Esophagus (tissue), 2 donors: ENCODE measurements at regions not wholly inside any gene's neighbourhood (a gene's known extent, or its start where the extent isn't known, plus 50 kb on each side); places are given as distances from the start of the nearest gene placed in this dataset.
"Not testable (repeated sequence)": the region's sequence is repeated elsewhere in the genome, so short reads cannot be mapped to it uniquely, and the experiment has no call there.

Experiments used
- H3K27ac ChIP-seq, 2 donors: one replicate each; pipeline ENCODE4 v1.5.1; 2013; ENCODE audit warnings: low read depth in 2 of 2, mild to moderate bottlenecking in 2 of 2, inconsistent platforms in 1 of 2, low read length in 1 of 2, moderate library complexity in 1 of 2
- H3K27me3 ChIP-seq, 2 donors: one replicate each; pipeline ENCODE4 v1.6.1; 2013; ENCODE audit warnings: low read length in 2 of 2, control low read depth in 1 of 2, mild to moderate bottlenecking in 1 of 2; ENCODE audit not compliant: insufficient read depth in 2 of 2, control insufficient read depth in 1 of 2
- H3K36me3 ChIP-seq, 2 donors: one replicate each; pipeline ENCODE4 v1.6.1; 2013; ENCODE audit warnings: low read length in 1 of 2; ENCODE audit not compliant: control insufficient read depth in 2 of 2, insufficient read depth in 2 of 2
- H3K4me1 ChIP-seq, 2 donors: one replicate each; pipeline ENCODE4 v1.6.1; 2013; ENCODE audit warnings: low read length in 1 of 2; ENCODE audit not compliant: control insufficient read depth in 2 of 2, insufficient read depth in 2 of 2
- H3K4me3 ChIP-seq, 2 donors: one replicate each; pipeline ENCODE4 v1.5.1; 2013; ENCODE audit warnings: low read length in 2 of 2, mild to moderate bottlenecking in 2 of 2, low read depth in 1 of 2, moderate library complexity in 1 of 2
- H3K9me3 ChIP-seq, 2 donors: one replicate each; pipeline ENCODE4 v1.6.1; 2013; ENCODE audit warnings: mild to moderate bottlenecking in 2 of 2, low read depth in 1 of 2, low read length in 1 of 2, moderate library complexity in 1 of 2; ENCODE audit not compliant: control insufficient read depth in 2 of 2, insufficient read depth in 1 of 2
- WGBS, 2 donors: extraction: QIAGEN DNeasy Blood & Tissue Kit; methylation state at CpG; one replicate each; pipeline ENCODE4 v1.1.7; 2013; 5-methylcytosine and 5-hydroxymethylcytosine counted together
- donor health status: healthy with polysubstance abuse.
- donor health status: Bipolar disorder and iron deficiency.

DNA sequence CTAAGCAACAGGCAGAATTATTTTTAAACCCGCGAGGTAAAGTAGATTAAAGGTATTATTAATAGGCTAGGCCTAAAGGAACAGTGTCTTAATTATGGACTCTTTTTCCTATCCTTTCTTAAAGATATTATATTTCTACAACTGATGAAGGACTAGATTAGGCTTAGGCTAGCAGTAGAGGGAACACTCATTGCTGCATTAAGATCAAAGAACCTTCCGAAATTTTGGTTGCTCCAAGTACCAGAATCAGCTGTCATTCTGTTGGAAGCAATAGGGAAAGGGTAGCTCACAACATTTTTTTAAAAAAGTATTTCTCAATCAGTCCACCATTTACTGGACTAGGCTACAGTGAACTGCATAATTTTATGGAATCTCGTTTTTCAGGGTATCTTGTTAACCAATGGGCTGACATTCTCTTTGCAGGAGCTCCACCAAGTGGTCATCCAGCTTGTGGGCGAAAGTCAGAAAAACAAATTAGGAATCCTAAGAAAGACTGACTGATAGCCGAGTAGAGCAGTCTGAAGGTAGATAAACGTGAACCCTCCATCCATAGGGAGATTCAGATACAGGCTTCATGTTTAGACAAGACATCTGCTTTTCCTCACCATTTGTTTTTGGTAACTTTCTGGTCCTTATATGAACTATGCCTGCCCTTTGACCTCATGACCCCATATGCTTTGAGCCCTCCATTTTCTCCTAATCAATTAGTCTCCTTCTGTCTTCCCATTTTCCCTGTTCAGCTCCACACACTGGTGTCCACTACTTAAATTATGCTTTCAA, 103.6 kb upstream of the CHD1 start:
- Histone ChIP-seq H3K4me3 (no peak overlapping the region), H3K36me3 (no peaks in the 10 kb centered on the region), H3K27ac (no peak overlapping the region), H3K27me3 (no peaks in the 10 kb centered on the region), H3K4me1 (no peaks in the 10 kb centered on the region), H3K9me3 (no peaks in the 10 kb centered on the region)
- WGBS, 2 donors = 42 to 46% methylated on average over 7 of the region's 7 CpGs

GRCh38 chr5:99030906-99031440, 102.2 kb upstream of the CHD1 start:
- Histone ChIP-seq H3K9me3 (no peaks in the 10 kb centered on the region), H3K27ac (no peak overlapping the region), H3K4me1 (no peaks in the 10 kb centered on the region), H3K36me3 (no peaks in the 10 kb centered on the region), H3K4me3 (no peak overlapping the region), H3K27me3 (no peaks in the 10 kb centered on the region)

GRCh38 chr5:99029172-99029571, 100.4 kb upstream of the CHD1 start:
- H3K36me3 ChIP-seq = no peaks in the 10 kb centered on the region
- no peak overlapping the region for H3K27ac ChIP-seq
- no peaks in the 10 kb centered on the region for H3K4me1 ChIP-seq
- 96 to 98% methylated on average over 1 of the region's 1 CpG for WGBS, 2 donors
- H3K4me3 ChIP-seq = no peak overlapping the region
- no peaks in the 10 kb centered on the region for H3K9me3 ChIP-seq
- no peaks in the 10 kb centered on the region for H3K27me3 ChIP-seq

GRCh38 chr5:99028170-99028569, 99.4 kb upstream of the CHD1 start:
- WGBS, 2 donors = 91 to 94% methylated on average over 6 of the region's 6 CpGs
- not testable (repeated sequence) for H3K9me3 ChIP-seq

DNA sequence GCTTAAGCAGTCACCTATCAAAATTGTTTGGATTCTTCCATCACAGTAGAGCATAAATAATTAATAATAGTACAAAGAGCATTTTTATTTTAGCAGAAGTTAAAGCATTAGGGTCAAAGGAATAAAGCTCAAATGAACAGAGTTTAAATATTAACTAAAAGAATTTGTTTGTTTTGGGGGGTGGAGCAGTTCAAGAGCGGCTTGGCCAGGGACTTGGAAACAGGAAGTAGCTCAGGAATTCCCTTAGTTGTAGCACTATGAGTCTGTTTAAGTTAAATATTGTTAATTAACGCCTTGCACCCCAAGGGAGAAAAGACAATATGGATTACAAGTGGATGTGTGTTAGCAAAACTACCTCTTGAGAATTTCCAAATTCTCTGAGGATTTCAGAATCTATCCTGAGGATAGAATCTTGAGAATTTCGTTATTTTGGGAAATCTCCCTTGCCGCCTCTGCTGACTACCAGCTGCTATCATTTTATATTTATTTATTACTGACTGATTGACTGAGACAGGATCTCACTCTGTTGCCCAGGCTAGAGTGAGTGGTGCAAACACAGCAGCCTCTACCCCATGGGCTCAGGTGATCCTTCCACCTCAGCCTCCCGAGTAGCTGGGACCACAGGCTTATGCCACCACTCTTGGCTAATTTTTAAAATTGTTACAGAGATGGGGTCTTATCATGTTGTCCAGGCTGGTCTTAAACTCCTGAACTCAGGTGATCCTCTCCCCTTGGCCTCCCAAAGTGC, 96.7 kb upstream of the CHD1 start:
- Histone ChIP-seq H3K27ac (no peak overlapping the region), H3K4me3 (no peak overlapping the region), H3K36me3 (no peaks in the 10 kb centered on the region), H3K4me1 (no peaks in the 10 kb centered on the region), H3K9me3 (no peaks in the 10 kb centered on the region), H3K27me3 (no peaks in the 10 kb centered on the region)
- 56 to 69% methylated on average over 5 of the region's 5 CpGs for WGBS, 2 donors

More at GRCh38 chr5:99028170-99028569, 99.4 kb upstream of the CHD1 start:
- not testable (repeated sequence) for H3K4me1 ChIP-seq, H3K27me3 ChIP-seq, H3K27ac ChIP-seq, H3K36me3 ChIP-seq, H3K4me3 ChIP-seq

DNA sequence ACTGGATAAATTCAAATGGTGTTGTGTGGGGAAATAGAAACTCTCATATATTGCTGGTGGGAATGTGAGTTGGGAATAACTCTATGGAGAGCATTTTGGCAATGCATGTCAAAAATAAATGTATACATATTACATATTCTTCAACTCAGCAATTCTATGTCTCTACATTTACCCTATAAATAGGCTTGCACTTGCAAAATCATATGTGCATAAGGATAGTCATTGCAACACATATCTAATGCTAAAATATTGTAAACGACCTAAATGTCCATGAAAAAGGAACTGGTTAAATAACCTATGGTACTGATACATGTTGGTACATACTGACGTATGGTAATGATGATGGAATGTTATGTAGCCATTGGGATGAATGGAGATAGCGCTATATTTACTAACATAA, 94.5 kb upstream of the CHD1 start:
- Histone ChIP-seq H3K4me3 (no peak overlapping the region), H3K4me1 (no peaks in the 10 kb centered on the region), H3K27me3 (no peaks in the 10 kb centered on the region), H3K36me3 (no peaks in the 10 kb centered on the region), H3K27ac (no peak overlapping the region), H3K9me3 (no peaks in the 10 kb centered on the region)
- 86 to 90% methylated on average over 3 of the region's 3 CpGs for WGBS, 2 donors

DNA sequence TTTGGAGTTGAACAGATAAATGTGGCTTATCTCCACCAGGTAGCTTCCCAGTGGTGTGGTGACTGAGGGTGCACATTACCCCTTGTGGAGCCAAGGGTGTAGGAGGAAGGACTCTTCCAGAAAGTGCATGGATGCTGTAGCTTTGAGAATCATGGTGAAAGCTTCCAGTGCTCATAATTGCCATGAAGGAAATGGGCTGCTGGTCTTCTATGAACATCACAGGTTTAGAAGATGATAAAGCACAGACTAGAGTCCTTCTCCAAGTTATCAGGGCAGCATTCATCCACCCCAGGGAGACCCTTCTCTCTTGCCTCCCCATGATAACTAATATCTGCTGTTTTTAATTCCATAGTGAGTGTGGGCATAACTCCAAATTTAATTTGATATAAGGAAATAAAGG, 93.4 kb upstream of the CHD1 start:
- H3K4me1 ChIP-seq = no peaks in the 10 kb centered on the region
- H3K27me3 ChIP-seq = no peaks in the 10 kb centered on the region
- no peak overlapping the region for H3K27ac ChIP-seq
- no peaks in the 10 kb centered on the region for H3K36me3 ChIP-seq
- H3K9me3 ChIP-seq = no peaks in the 10 kb centered on the region
- H3K4me3 ChIP-seq = no peak overlapping the region

- Histone ChIP-seq H3K4me3 (no peak overlapping the region), H3K27me3 (no peaks in the 10 kb centered on the region), H3K36me3 (no peaks in the 10 kb centered on the region), H3K27ac (no peak overlapping the region), H3K4me1 (no peaks in the 10 kb centered on the region), H3K9me3 (no peaks in the 10 kb centered on the region)
These were observed 91.9 kb upstream of the CHD1 start for GRCh38 chr5:99020698-99021048.

- H3K9me3 ChIP-seq = no peaks in the 10 kb centered on the region
- H3K36me3 ChIP-seq = no peaks in the 10 kb centered on the region
- no peaks in the 10 kb centered on the region for H3K4me1 ChIP-seq
- no peak overlapping the region for H3K4me3 ChIP-seq
- no peak overlapping the region for H3K27ac ChIP-seq
- H3K27me3 ChIP-seq = no peaks in the 10 kb centered on the region
- 13 to 17% methylated on average over 3 of the region's 3 CpGs for WGBS, 2 donors
These were observed 91.2 kb upstream of the CHD1 start for GRCh38 chr5:99019812-99020697.
